ENCODE measurements at regions not wholly inside any gene's neighbourhood (a gene's known extent, or its start where the extent isn't known, plus 50 kb on each side); places are given as distances from the start of the nearest gene placed in this dataset.

DNA sequence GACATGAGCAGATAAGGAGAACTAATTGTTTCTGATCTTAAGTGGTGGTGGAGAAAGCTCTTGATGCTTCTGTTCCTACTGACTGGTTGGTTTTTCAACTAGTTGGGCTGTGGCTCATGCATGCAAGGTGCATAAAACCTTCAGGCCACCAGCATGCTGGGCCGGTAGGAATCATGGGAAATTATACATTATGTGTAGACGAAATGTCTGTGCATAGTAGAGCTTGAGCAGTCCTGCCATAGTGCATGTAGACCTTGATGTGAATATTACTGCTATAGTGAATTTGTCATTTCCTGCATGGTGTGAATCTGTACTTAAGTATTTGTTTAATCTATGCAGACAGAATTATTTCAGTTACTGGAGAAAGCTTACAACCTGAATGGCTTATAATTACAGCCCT is 433.6 kb upstream of the ADAMTSL1 start:
- no peak for TF ChIP-seq CTCF (conservative IDR thresholded peaks at IDR 0.05)
- no peak for TF ChIP-seq ZFX (IDR thresholded peaks at IDR 0.05)

All from C4-2B (cell line).